Trophoblast cell (in vitro differentiated cells and primary cell): ENCODE measurements at regions not wholly inside any gene's neighbourhood (a gene's known extent, or its start where the extent isn't known, plus 50 kb on each side); places are given as distances from the start of the nearest gene placed in this dataset.

Experiments used
- DNase-seq, 2 donors: peaks; one replicate each; pipeline ENCODE4 v3.0.0-alpha.2; 2016
- H2AFZ ChIP-seq: 2 replicates; pipeline ENCODE4 v1.6.1; 2013; ENCODE audit warnings: low read length, moderate library complexity, mild to moderate bottlenecking; ENCODE audit not compliant: insufficient read depth, poor library complexity
- H2AK5ac ChIP-seq: 2 replicates; pipeline ENCODE4 v1.6.1; 2013; ENCODE audit warnings: mild to moderate bottlenecking, low read length
- H2BK120ac ChIP-seq: 2 replicates; pipeline ENCODE4 v1.6.1; 2013; ENCODE audit warnings: low read length, mild to moderate bottlenecking, moderate library complexity; ENCODE audit not compliant: insufficient read depth, poor library complexity
- H2BK12ac ChIP-seq: 2 replicates; pipeline ENCODE4 v1.6.1; 2013; ENCODE audit warnings: mild to moderate bottlenecking, low read length, moderate library complexity
- H2BK5ac ChIP-seq: 2 replicates; pipeline ENCODE4 v1.6.1; 2013; ENCODE audit warnings: low read length, low read depth, moderate library complexity, mild to moderate bottlenecking; ENCODE audit not compliant: poor library complexity
- H3K14ac ChIP-seq: 2 replicates; pipeline ENCODE4 v1.6.1; 2013; ENCODE audit warnings: mild to moderate bottlenecking, low read length
- H3K18ac ChIP-seq: 2 replicates; pipeline ENCODE4 v1.6.1; 2013; ENCODE audit warnings: mild to moderate bottlenecking, low read length
- H3K23ac ChIP-seq: 2 replicates; pipeline ENCODE4 v1.6.1; 2013; ENCODE audit warnings: low read length
- H3K27ac ChIP-seq: 2 replicates; pipeline ENCODE4 v1.5.1; 2013; ENCODE audit warnings: low read depth, mild to moderate bottlenecking, inconsistent platforms, low read length, moderate library complexity
- H3K27me3 ChIP-seq: 2 replicates; pipeline ENCODE4 v1.6.1; 2013; ENCODE audit warnings: inconsistent platforms, mild to moderate bottlenecking, low read length, moderate library complexity; ENCODE audit not compliant: insufficient read depth
- H3K36me3 ChIP-seq, 2 experiments: 1 replicate in 1 of 2; 2 replicates in 1 of 2; pipeline ENCODE4 v1.6.1; 2013; ENCODE audit warnings: low read length in 2 of 2, mild to moderate bottlenecking in 2 of 2, moderate library complexity in 1 of 2; ENCODE audit not compliant: insufficient read depth in 2 of 2, control insufficient read depth in 1 of 2
- H3K4ac ChIP-seq: 2 replicates; pipeline ENCODE4 v1.6.1; 2013; ENCODE audit warnings: low read depth, mild to moderate bottlenecking, low read length, moderate library complexity
- H3K4me1 ChIP-seq, 2 experiments: 1 replicate in 1 of 2; 2 replicates in 1 of 2; pipeline ENCODE4 v1.6.1; 2013; ENCODE audit warnings: low read length in 2 of 2, mild to moderate bottlenecking in 2 of 2, moderate library complexity in 1 of 2; ENCODE audit not compliant: insufficient read depth in 2 of 2, control insufficient read depth in 1 of 2
- H3K4me2 ChIP-seq: 2 replicates; pipeline ENCODE4 v1.6.1; 2013; ENCODE audit warnings: inconsistent platforms, mild to moderate bottlenecking, low read length, moderate library complexity
- H3K4me3 ChIP-seq: 2 replicates; pipeline ENCODE4 v1.5.1; 2013; ENCODE audit warnings: mild to moderate bottlenecking, low read depth, low read length, inconsistent platforms
- H3K79me1 ChIP-seq: one replicate; pipeline ENCODE4 v1.6.1; 2013; ENCODE audit warnings: low read length
- H3K79me2 ChIP-seq: 2 replicates; pipeline ENCODE4 v1.6.1; 2013; ENCODE audit warnings: low read length, mild to moderate bottlenecking; ENCODE audit not compliant: control insufficient read depth, insufficient read depth, poor library complexity
- H3K9ac ChIP-seq: 2 replicates; pipeline ENCODE4 v1.6.1; 2013; ENCODE audit warnings: mild to moderate bottlenecking, low read length
- H3K9me3 ChIP-seq: 2 replicates; pipeline ENCODE4 v1.6.1; 2013; ENCODE audit warnings: low read depth, mild to moderate bottlenecking, control low read depth, inconsistent platforms, low read length; ENCODE audit not compliant: insufficient read depth
- H4K12ac ChIP-seq: 2 replicates; pipeline ENCODE4 v1.6.1; 2013; ENCODE audit warnings: low read depth, mild to moderate bottlenecking, low read length, moderate library complexity
- H4K8ac ChIP-seq: 2 replicates; pipeline ENCODE4 v1.6.1; 2013; ENCODE audit warnings: low read depth, mild to moderate bottlenecking, low read length, moderate library complexity
- H4K91ac ChIP-seq: one replicate; pipeline ENCODE4 v1.6.1; 2013; ENCODE audit warnings: low read depth, mild to moderate bottlenecking, low read length, moderate library complexity
- WGBS: extraction: QIAGEN DNeasy Blood & Tissue Kit; methylation state at CpG from one replicate; pipeline ENCODE4 v1.1.7; 2013; ENCODE audit warnings: missing lambda C conversion rate; ENCODE audit not compliant: insufficient read length, insufficient coverage; ENCODE audit errors: extremely low coverage; 5-methylcytosine and 5-hydroxymethylcytosine counted together

DNA sequence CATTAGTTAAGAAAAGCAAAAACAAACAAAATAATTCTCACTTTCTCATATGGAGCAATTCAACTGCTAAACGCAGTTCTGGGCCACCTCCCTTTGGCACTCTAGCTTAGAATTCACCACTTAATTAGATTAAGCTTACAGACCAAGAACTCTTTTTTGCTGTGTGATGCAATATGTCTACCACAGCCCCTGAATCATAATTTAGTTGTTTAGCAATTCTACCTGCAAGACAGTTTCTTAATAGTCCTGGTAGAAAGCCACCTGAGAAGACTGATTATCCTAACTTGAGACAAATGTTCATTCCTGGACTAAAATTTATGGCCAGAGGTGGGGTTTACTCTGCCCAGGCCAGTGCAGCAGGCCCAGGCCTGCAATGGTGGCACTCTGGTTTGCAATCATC is 205.9 kb downstream of the HS3ST3A1 start:
- no CpG with 5 or more reads among the region's 1 CpG for WGBS
- H4K12ac ChIP-seq = no peak overlapping the region
- H3K36me3 ChIP-seq = no peaks in the 10 kb centered on the region
- H3K27ac ChIP-seq = peak overlapping the region; percentile 40
- no peak overlapping the region for H3K4ac ChIP-seq
- peak overlapping the region; percentile 63 for H2BK120ac ChIP-seq
- H3K9me3 ChIP-seq = no peaks in the 10 kb centered on the region
- H3K4me3 ChIP-seq = no peak overlapping the region
- H3K4me1 ChIP-seq = peaks cover 3% of the 10 kb centered on the region in 2 experiments
- no peak overlapping the region for H3K23ac ChIP-seq
- H3K79me2 ChIP-seq = no peaks in the 10 kb centered on the region
- H3K9ac ChIP-seq = no peak overlapping the region
- H4K91ac ChIP-seq = peak overlapping the region; percentile 61
- H3K27me3 ChIP-seq = no peaks in the 10 kb centered on the region
- peak overlapping the region; percentile 34 for H3K14ac ChIP-seq
- H2BK12ac ChIP-seq = no peak overlapping the region
- peak overlapping the region; percentile 43 for H3K18ac ChIP-seq
- no peak for DNase-seq
- no peak overlapping the region for H3K4me2 ChIP-seq
- no peak overlapping the region for H2AK5ac ChIP-seq
- no peak overlapping the region for H4K8ac ChIP-seq
- H2AFZ ChIP-seq = no peak overlapping the region
- H2BK5ac ChIP-seq = no peak overlapping the region
- no peaks in the 10 kb centered on the region for H3K79me1 ChIP-seq

DNA sequence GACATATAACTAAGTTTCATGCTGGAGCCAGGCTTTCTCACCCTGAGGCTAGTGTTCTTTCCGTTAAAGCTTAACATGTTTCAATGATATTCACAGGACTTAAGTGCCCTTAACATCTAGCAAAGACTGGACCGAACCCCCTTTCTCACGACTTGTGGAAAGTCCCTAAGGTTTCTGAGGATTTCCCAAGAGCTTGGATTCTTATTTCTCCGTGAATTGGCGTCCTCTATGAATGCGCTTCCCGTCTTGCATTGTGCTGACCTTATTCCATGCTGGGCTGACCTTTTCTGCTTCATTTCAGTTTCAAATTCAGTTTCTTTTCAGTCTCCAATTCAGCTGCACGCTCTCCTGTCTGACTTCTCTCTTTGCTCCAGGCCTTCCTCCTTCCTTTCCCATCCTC is 206.4 kb downstream of the HS3ST3A1 start:
- Histone ChIP-seq H4K91ac (no peak overlapping the region), H3K27me3 (no peaks in the 10 kb centered on the region), H4K12ac (no peak overlapping the region), H3K4me3 (no peak overlapping the region), H2BK12ac (no peak overlapping the region), H3K9ac (no peak overlapping the region), H3K23ac (no peak overlapping the region), H3K27ac (no peak overlapping the region), H3K4ac (no peak overlapping the region), H3K18ac (no peak overlapping the region), H3K9me3 (no peaks in the 10 kb centered on the region), H2BK5ac (no peak overlapping the region), H2BK120ac (no peak overlapping the region), H3K14ac (no peak overlapping the region), H2AFZ (no peak overlapping the region), H3K79me1 (no peaks in the 10 kb centered on the region), H2AK5ac (no peak overlapping the region), H3K36me3 (no peaks in the 10 kb centered on the region), H4K8ac (no peak overlapping the region), H3K4me2 (no peak overlapping the region), H3K4me1 (peaks cover 3% of the 10 kb centered on the region in 2 experiments), H3K79me2 (no peaks in the 10 kb centered on the region)
- no CpG with 5 or more reads among the region's 8 CpGs for WGBS
- DNase-seq = no peak

DNA sequence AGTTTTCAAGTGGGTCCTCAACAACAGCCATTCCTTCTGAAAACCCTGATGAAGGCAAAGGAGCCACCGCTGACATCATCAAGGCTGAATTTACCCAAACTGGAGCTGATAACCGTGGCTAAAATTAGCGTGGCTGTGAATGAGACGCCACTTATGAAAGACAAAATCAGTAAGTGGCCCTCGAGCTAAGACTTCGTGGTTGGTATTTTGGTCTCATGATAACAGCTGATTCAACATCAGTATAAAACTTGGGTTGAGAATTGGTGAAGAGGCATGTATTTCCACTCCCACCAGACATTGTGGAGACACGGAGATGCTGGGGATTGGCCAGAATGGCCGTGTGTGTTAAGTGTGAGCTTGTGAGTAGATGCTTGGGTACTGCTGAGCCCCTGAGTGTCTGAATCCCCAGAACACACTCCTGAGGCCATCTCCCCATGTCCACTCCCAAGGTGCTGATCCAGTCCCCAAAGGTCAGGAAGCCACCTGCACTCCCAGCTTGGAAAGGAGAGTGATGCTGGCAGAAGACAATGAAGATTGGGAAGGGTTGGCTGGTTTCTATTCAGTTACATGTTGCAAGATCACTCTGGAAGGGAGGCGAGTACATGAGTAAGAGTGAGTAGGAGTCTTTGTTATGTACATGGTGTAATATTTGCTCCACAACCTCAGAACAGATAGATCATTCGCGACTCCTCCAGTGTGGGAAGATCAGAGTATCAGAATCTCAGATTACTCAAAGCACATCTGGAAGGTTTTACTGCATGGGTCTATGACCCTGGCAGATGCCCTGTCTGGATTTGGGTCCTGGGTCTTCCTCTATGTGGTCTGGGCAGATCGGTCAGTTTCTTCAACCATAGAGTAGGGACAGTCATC is 207.7 kb downstream of the HS3ST3A1 start:
- no peak overlapping the region for H3K4me2 ChIP-seq
- H4K8ac ChIP-seq = no peak overlapping the region
- H3K9ac ChIP-seq = no peak overlapping the region
- H3K9me3 ChIP-seq = no peaks in the 10 kb centered on the region
- no peak overlapping the region for H3K27ac ChIP-seq
- H2BK5ac ChIP-seq = no peak overlapping the region
- WGBS = no CpG with 5 or more reads among the region's 12 CpGs
- no peak overlapping the region for H3K4me3 ChIP-seq
- no peak for DNase-seq
- H4K12ac ChIP-seq = no peak overlapping the region
- no peak overlapping the region for H2AK5ac ChIP-seq
- H3K36me3 ChIP-seq = no peaks in the 10 kb centered on the region
- no peak overlapping the region for H3K14ac ChIP-seq
- no peak overlapping the region for H3K4ac ChIP-seq
- H3K4me1 ChIP-seq = peaks cover 3% of the 10 kb centered on the region in 2 experiments
- H2AFZ ChIP-seq = no peak overlapping the region
- H3K79me2 ChIP-seq = no peaks in the 10 kb centered on the region
- H2BK12ac ChIP-seq = peak overlapping the region; percentile 5
- no peak overlapping the region for H2BK120ac ChIP-seq
- H4K91ac ChIP-seq = peak overlapping the region; percentile 45
- no peaks in the 10 kb centered on the region for H3K79me1 ChIP-seq
- no peak overlapping the region for H3K18ac ChIP-seq
- H3K27me3 ChIP-seq = no peaks in the 10 kb centered on the region
- H3K23ac ChIP-seq = no peak overlapping the region

DNA sequence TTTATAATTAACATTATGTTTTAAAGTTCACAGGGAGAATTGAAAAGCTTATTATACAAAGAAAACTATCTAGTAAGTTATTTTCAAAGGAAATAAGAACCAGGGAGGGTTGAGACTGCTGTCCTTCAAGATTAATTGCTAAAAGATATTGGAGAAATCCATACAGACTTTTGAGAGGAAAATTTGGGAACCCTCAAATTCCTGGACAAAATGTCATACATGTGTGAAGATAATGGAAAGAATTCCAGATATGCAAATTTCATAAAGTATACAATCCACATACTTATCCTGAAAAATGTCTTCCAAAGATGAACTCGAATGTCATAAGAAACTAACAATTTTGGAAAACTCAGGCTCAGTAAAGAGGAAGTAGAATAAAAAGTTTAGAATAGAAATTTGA is 213.8 kb downstream of the HS3ST3A1 start:
- no peak overlapping the region for H4K12ac ChIP-seq
- no peaks in the 10 kb centered on the region for H3K4me1 ChIP-seq
- H3K79me1 ChIP-seq = peaks cover 3% of the 10 kb centered on the region
- no peak overlapping the region for H2AFZ ChIP-seq
- no peak overlapping the region for H4K91ac ChIP-seq
- no peak for DNase-seq
- H2BK120ac ChIP-seq = no peak overlapping the region
- H3K27ac ChIP-seq = no peak overlapping the region
- H3K9me3 ChIP-seq = no peaks in the 10 kb centered on the region
- H3K79me2 ChIP-seq = no peaks in the 10 kb centered on the region
- no peak overlapping the region for H3K9ac ChIP-seq
- no CpG with 5 or more reads among the region's 1 CpG for WGBS
- H2BK12ac ChIP-seq = no peak overlapping the region
- no peak overlapping the region for H3K18ac ChIP-seq
- H2BK5ac ChIP-seq = no peak overlapping the region
- H3K4me2 ChIP-seq = no peak overlapping the region
- H4K8ac ChIP-seq = no peak overlapping the region
- H3K27me3 ChIP-seq = no peaks in the 10 kb centered on the region
- H3K36me3 ChIP-seq = no peaks in the 10 kb centered on the region
- H3K23ac ChIP-seq = no peak overlapping the region
- H2AK5ac ChIP-seq = no peak overlapping the region
- no peak overlapping the region for H3K4ac ChIP-seq
- no peak overlapping the region for H3K14ac ChIP-seq
- H3K4me3 ChIP-seq = no peak overlapping the region
